ENCODE measurements at regions not wholly inside any gene's neighbourhood (a gene's known extent, or its start where the extent isn't known, plus 50 kb on each side); places are given as distances from the start of the nearest gene placed in this dataset.
"Not testable (repeated sequence)": the region's sequence is repeated elsewhere in the genome, so short reads cannot be mapped to it uniquely, and the experiment has no call there.

DNA sequence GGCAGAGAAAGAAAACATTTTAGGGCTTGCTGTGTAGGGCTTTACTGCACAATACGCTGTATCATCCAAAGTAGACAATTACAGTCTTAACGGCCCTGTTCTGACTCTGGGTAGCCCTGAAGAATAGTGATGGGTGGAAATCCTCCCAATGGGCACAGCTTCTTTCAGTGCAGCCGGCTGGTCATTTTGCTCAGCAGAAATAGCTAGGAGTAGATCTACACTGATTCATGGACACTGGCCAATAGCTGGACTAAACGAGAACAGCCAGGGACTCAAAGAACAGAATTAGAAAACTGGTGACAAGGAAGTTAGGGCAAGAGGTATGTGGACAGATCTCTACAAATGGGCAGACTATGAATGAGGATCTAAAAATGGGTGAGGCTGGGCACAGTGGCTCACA is 69.3 kb downstream of the IARS1 start:
- Histone ChIP-seq H3K36me3 (ENCODE audit: control insufficient read depth, insufficient read depth, low read length) (peaks cover 35% of the 10 kb centered on the region), H3K27me3 (ENCODE audit: control insufficient read depth, insufficient read depth, low read length) (no peaks in the 10 kb centered on the region), H3K4me3 (ENCODE audit: low read depth, low read length) (no peak overlapping the region)
- no peak for DNase-seq (ENCODE audit: low read depth)
- no peak for FAIRE-seq
- TF ChIP-seq, protein P1, sequence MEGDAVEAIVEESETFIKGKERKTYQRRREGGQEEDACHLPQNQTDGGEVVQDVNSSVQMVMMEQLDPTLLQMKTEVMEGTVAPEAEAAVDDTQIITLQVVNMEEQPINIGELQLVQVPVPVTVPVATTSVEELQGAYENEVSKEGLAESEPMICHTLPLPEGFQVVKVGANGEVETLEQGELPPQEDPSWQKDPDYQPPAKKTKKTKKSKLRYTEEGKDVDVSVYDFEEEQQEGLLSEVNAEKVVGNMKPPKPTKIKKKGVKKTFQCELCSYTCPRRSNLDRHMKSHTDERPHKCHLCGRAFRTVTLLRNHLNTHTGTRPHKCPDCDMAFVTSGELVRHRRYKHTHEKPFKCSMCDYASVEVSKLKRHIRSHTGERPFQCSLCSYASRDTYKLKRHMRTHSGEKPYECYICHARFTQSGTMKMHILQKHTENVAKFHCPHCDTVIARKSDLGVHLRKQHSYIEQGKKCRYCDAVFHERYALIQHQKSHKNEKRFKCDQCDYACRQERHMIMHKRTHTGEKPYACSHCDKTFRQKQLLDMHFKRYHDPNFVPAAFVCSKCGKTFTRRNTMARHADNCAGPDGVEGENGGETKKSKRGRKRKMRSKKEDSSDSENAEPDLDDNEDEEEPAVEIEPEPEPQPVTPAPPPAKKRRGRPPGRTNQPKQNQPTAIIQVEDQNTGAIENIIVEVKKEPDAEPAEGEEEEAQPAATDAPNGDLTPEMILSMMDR (IDR thresholded peaks at IDR 0.05; ENCODE audit: insufficient read depth, low read length, severe bottlenecking): no peak

DNA sequence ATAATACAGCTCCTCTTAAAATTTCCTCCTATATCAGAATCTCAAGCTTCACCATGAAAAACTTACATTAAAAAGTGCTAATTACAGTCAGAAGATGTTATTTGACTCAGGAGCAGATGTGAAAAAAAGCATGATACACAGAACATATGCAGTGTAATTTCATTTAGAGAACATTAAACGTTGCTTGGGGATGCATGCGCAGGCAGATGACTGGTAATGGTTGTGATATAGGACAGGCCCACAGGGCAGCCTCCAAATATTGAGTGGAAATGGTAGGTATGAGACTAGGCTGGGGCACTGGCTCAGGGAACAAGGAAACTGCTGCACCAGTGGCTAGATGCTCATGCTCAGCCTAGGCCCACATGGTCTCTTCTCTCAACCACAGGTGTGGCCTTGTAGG is 69.7 kb downstream of the IARS1 start:
- H3K4me3 ChIP-seq (ENCODE audit: low read depth, low read length): no peak overlapping the region
- DNase-seq (ENCODE audit: low read depth) (no peak), FAIRE-seq (no peak)
- H3K27me3 ChIP-seq (ENCODE audit: control insufficient read depth, insufficient read depth, low read length): no peaks in the 10 kb centered on the region
- H3K36me3 ChIP-seq (ENCODE audit: control insufficient read depth, insufficient read depth, low read length): peaks cover 34% of the 10 kb centered on the region
- TF ChIP-seq, protein P1 (IDR thresholded peaks at IDR 0.05; ENCODE audit: insufficient read depth, low read length, severe bottlenecking): no peak

DNA sequence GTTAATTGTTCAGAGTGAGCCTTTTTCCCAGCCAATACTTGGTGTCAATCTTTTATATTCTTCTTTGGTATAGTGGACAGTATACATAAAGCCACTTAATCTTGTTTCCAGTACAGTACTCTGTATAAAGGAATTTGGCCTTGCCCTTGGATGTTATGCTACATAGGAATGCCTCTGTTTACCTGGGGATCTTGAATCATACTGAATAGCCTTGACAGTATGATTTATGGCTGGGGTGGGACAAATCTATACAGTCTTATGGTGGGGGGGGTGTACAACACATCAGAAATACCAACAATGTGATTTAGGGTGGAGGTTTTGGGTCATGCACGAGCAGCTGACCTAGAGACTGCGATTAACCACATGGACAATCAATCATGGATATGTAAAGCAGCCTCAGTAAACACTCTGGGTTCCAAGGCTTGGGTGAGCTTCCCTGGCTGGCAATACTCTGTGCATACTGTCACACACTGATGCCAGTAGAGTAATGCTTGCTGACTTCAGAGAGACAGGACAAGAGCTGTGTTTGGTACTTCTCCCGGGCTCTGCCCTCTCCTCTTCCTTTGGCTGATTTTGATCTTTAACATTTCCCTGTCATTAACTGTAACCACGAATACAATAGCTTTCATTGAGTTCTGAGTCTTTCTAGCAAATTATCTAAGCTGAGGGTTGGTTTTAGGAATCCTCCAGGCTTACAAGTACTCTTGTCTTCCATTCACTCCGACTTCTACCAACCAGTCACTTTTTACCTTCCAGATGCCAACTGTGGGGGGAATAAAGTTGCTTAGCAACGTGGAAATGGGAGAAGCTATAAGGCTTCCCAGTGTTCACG is 84.6 kb downstream of the IARS1 start:
- peaks cover 19% of the 10 kb centered on the region for H3K36me3 ChIP-seq (ENCODE audit: control insufficient read depth, insufficient read depth, low read length)
- FAIRE-seq: no peak

DNA sequence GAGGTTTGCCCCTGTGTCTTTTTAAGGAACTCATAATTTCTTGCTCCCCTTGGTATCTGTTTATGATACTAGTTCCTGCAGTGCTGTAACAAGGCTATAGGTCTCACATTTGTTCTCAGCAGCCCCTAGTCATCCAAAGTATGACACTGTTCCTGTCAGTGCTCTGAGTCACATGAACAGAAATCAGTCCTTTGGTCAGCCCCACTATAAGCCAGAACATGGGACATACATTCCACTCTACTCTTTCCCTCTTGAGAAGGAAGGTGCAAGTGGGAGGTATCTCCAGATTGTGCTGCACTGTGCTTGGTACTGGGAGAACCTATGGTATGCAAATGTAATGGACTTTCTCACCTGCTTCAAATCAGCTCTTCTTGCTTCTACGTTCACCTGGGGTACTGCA is 87.0 kb downstream of the IARS1 start:
- Histone ChIP-seq H3K27me3 (ENCODE audit: control insufficient read depth, insufficient read depth, low read length) (no peaks in the 10 kb centered on the region), H3K4me3 (ENCODE audit: low read depth, low read length) (no peak overlapping the region), H3K36me3 (ENCODE audit: control insufficient read depth, insufficient read depth, low read length) (peaks cover 9% of the 10 kb centered on the region)
- peak; percentile 46 for DNase-seq (ENCODE audit: low read depth)
- FAIRE-seq: no peak
- TF ChIP-seq, protein P1 (IDR thresholded peaks at IDR 0.05; ENCODE audit: insufficient read depth, low read length, severe bottlenecking): no peak

More for the DNA sequence above, 84.6 kb downstream of the IARS1 start:
- TF ChIP-seq, protein P1 (IDR thresholded peaks at IDR 0.05; ENCODE audit: insufficient read depth, low read length, severe bottlenecking): no peak
- Histone ChIP-seq H3K4me3 (ENCODE audit: low read depth, low read length) (no peak overlapping the region), H3K27me3 (ENCODE audit: control insufficient read depth, insufficient read depth, low read length) (no peaks in the 10 kb centered on the region)
- no peak for DNase-seq (ENCODE audit: low read depth)

DNA sequence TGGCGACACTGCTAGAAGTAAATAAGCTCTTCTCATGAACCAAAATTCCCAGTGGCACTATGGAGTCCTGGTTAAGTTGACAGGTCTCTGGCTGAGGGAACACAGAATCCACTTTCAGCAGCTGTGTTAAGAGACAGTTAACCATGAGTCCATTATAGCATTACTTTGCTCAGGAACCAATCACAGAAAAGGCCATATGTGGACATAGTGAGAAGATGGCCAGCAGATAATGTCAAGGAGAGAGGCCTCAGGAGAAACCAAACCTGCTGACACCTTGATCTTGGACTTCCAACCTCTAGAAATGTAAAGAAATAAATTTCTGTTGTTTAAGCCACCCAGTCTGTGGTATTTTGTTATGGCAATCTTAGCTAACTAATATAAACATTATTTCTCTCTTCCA is 88.7 kb upstream of the SPTLC1 start:
- not testable (repeated sequence) for H3K36me3 ChIP-seq (ENCODE audit: control insufficient read depth, insufficient read depth, low read length); H3K4me3 ChIP-seq (ENCODE audit: low read depth, low read length); FAIRE-seq; DNase-seq (ENCODE audit: low read depth); H3K27me3 ChIP-seq (ENCODE audit: control insufficient read depth, insufficient read depth, low read length)

DNA sequence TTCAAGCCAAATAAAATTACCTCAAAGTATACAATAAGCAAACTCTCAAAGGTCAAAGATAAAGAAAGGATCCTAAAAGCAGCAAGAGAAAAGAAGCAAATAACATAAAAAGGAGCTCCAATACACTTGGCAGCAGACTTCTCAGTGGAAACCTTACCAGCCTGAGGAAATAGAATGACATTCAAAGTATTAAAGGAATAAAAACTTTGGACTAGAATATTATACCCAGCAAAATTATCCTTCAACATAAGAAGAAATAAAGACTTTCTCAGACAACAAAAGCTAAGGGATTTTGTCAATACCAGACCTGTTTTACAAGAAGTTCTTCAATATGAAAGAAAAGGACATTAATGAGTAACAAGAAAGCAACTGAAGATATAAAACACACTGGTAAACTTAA is 83.0 kb upstream of the SPTLC1 start:
- DNase-seq (ENCODE audit: low read depth); H3K4me3 ChIP-seq (ENCODE audit: low read depth, low read length); H3K27me3 ChIP-seq (ENCODE audit: control insufficient read depth, insufficient read depth, low read length); FAIRE-seq; H3K36me3 ChIP-seq (ENCODE audit: control insufficient read depth, insufficient read depth, low read length): not testable (repeated sequence)

DNA sequence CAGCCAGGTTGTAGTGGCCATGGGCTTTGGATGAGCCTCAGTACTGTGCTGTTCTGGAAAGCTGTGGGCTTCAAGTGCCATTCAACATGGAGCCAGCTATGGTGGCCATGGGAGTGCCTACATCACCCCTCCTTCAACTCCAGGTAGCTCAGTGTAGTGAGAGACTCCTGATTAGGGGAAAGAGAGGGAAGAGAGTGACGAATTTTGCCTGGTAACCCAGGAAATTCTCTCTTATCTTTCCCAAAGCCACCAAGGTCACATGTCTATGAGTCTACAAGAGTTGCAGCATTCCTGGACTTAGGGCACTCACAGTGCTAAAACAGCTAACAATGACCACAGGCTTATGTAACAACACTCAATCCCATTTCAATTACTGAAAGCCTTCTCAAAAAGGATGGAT is 81.7 kb upstream of the SPTLC1 start:
- FAIRE-seq (peak; percentile 47), DNase-seq (ENCODE audit: low read depth) (peak; percentile 47)
- Histone ChIP-seq H3K27me3 (ENCODE audit: control insufficient read depth, insufficient read depth, low read length) (no peaks in the 10 kb centered on the region), H3K4me3 (ENCODE audit: low read depth, low read length) (no peak overlapping the region), H3K36me3 (ENCODE audit: control insufficient read depth, insufficient read depth, low read length) (no peaks in the 10 kb centered on the region)
- TF ChIP-seq, protein P1 (IDR thresholded peaks at IDR 0.05; ENCODE audit: insufficient read depth, low read length, severe bottlenecking): no peak

Data from bronchial epithelial cell (primary cell).